HT-29 (cell line): ENCODE measurements at regions not wholly inside any gene's neighbourhood (a gene's known extent, or its start where the extent isn't known, plus 50 kb on each side); places are given as distances from the start of the nearest gene placed in this dataset.
A peak's percentile ranks its signal among the peaks of the same experiment; 100 is the strongest.
"Not testable (repeated sequence)": the region's sequence is repeated elsewhere in the genome, so short reads cannot be mapped to it uniquely, and the experiment has no call there.

Source experiments
- DNase-seq: peaks from one replicate; pipeline ENCODE4 v3.0.0-alpha.2; 2015; ENCODE audit warnings: low spot score

- no peak for DNase-seq
Measured at GRCh38 chr10:53434413-53434812, 661.8 kb upstream of the MBL2 start.

GRCh38 chr10:53432035-53432434, 659.5 kb upstream of the MBL2 start:
- DNase-seq = no peak

GRCh38 chr10:53430974-53431373, 658.4 kb upstream of the MBL2 start:
- DNase-seq = no peak

- no peak for DNase-seq
Measured at GRCh38 chr10:53430127-53430891, 657.7 kb upstream of the MBL2 start.

GRCh38 chr10:53422223-53422888, 649.8 kb upstream of the MBL2 start:
- no peak for DNase-seq

GRCh38 chr10:53412651-53413050, 640.1 kb upstream of the MBL2 start:
- DNase-seq = no peak

GRCh38 chr10:53406532-53406931, 633.9 kb upstream of the MBL2 start:
- no peak for DNase-seq

- peak; percentile 38 for DNase-seq
Measured at GRCh38 chr10:53403688-53404087, 631.1 kb upstream of the MBL2 start.

GRCh38 chr10:53402594-53402993, 630.0 kb upstream of the MBL2 start:
- no peak for DNase-seq

- DNase-seq = no peak
Measured at GRCh38 chr10:53401536-53401935, 629.0 kb upstream of the MBL2 start.

GRCh38 chr10:53396876-53397275, 624.3 kb upstream of the MBL2 start:
- no peak for DNase-seq

- DNase-seq = no peak
Measured at GRCh38 chr10:53395449-53395848, 622.9 kb upstream of the MBL2 start.

GRCh38 chr10:53387562-53387961, 615.0 kb upstream of the MBL2 start:
- DNase-seq = no peak

GRCh38 chr10:53382543-53382942, 610.0 kb upstream of the MBL2 start:
- no peak for DNase-seq

- DNase-seq = peak; percentile 21
Measured at GRCh38 chr10:53379956-53380355, 607.4 kb upstream of the MBL2 start.

GRCh38 chr10:53370347-53370746, 597.8 kb upstream of the MBL2 start:
- no peak for DNase-seq

GRCh38 chr10:53361936-53362335, 589.4 kb upstream of the MBL2 start:
- DNase-seq = no peak

GRCh38 chr10:53361281-53361680, 588.7 kb upstream of the MBL2 start:
- no peak for DNase-seq

- not testable (repeated sequence) for DNase-seq
Measured at GRCh38 chr10:53358978-53359377, 586.4 kb upstream of the MBL2 start.

GRCh38 chr10:53358536-53358935, 586.0 kb upstream of the MBL2 start:
- no peak for DNase-seq

- DNase-seq = no peak
Measured at GRCh38 chr10:53357587-53357986, 585.0 kb upstream of the MBL2 start.

- DNase-seq = no peak
Measured at GRCh38 chr10:53356616-53357349, 584.2 kb upstream of the MBL2 start.

- DNase-seq = not testable (repeated sequence)
Measured at GRCh38 chr10:53342531-53342930, 569.9 kb upstream of the MBL2 start.
